ENCODE measurements at regions not wholly inside any gene's neighbourhood (a gene's known extent, or its start where the extent isn't known, plus 50 kb on each side); places are given as distances from the start of the nearest gene placed in this dataset.

DNA sequence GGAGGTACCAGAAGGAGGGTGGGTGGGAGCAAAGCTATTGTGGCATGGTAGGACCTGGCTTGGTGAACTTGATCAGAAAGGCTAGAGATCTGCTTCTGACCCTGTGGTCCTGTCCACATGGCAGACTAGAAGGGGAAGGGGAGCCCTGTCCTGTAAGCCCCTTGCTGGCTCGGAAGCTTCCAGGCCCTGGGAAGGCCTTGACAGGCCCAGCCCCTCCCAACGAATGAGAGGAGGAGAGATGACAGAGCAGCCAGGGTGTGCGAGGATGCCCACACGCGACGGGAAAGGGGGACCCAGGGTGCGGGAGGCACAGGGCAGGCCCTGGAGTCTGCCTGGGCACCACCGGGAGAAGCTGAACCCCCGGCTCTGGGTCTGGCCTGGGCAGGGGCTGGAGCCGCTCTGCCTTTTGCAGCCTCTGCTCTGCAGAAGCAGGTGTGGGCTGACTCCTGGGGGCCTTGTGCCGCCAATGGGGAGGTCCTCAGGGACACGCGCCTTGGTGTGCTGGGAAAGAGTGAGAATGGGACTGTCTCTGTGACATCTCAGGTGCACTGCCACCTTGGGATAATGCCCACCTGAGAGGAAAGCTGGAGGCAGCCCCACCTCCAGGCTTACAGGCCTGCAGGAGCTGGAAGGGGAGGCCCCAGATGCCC, 1447.5 kb downstream of the BRD1 start:
- H3K4me2 ChIP-seq (ENCODE audit: low read depth, low read length), result no peak overlapping the region
- ChIA-PET CTCF (no interaction called here), POLR2A (ENCODE audit: unreplicated experiment) (no interaction called here)
- H3K36me3 ChIP-seq (ENCODE audit: control insufficient read depth, insufficient read depth, low read length), result no peaks in the 10 kb centered on the region
- no peak overlapping the region for H4K8ac ChIP-seq (ENCODE audit: low read depth in 2 of 2, low read length in 2 of 2)
- WGBS, 2 experiments (ENCODE audit: extremely low coverage in 2 of 2, insufficient read length in 1 of 2), result 79% methylated on average over 8 of the region's 13 CpGs; no CpG with 5 or more reads in 1 of the 2 experiments
- H3K18ac ChIP-seq (ENCODE audit: low read depth, low read length), result no peak overlapping the region
- TF ChIP-seq MXI1 (IDR thresholded peaks at IDR 0.05; ENCODE audit: borderline replicate concordance, low read depth, low read length) (no peak), FOS (IDR thresholded peaks at IDR 0.05; ENCODE audit: low read depth, low read length) (no peak), RCOR1 (IDR thresholded peaks at IDR 0.05; ENCODE audit: insufficient replicate concordance, low read length) (no peak), CHD1 (IDR thresholded peaks at IDR 0.05; ENCODE audit: low read depth, low read length) (no peak), CEBPB (IDR thresholded peaks at IDR 0.05; ENCODE audit: low read depth, low read length) (no peak), RFX5 (IDR thresholded peaks at IDR 0.05; ENCODE audit: low read depth, low read length) (no peak)
- TF ChIP-seq, protein P1, sequence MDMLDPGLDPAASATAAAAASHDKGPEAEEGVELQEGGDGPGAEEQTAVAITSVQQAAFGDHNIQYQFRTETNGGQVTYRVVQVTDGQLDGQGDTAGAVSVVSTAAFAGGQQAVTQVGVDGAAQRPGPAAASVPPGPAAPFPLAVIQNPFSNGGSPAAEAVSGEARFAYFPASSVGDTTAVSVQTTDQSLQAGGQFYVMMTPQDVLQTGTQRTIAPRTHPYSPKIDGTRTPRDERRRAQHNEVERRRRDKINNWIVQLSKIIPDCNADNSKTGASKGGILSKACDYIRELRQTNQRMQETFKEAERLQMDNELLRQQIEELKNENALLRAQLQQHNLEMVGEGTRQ (IDR thresholded peaks at IDR 0.05; ENCODE audit: low read depth, low read length), result no peak
- H4K20me1 ChIP-seq (ENCODE audit: insufficient read depth, low read length), result no peaks in the 10 kb centered on the region
- H3K56ac ChIP-seq (ENCODE audit: extremely low read depth, insufficient read depth, low read length), result no peak overlapping the region
- no peak overlapping the region for H2BK5ac ChIP-seq (ENCODE audit: low read depth, low read length, poor library complexity, severe bottlenecking)
- no peak overlapping the region for H2BK120ac ChIP-seq (ENCODE audit: low read depth, low read length)
- intact Hi-C loops (cut with micrococcal nuclease), result no loop called here
- H4K5ac ChIP-seq (ENCODE audit: low read depth, low read length), result no peak overlapping the region
- no peak overlapping the region for H4K91ac ChIP-seq (ENCODE audit: insufficient read depth, low read depth, low read length)
- no peak overlapping the region for H3K9ac ChIP-seq (ENCODE audit: low read depth, low read length)
- DNase-seq (no peak), ATAC-seq (ENCODE audit: low read depth) (no peak)
- H3K4ac ChIP-seq (ENCODE audit: low read depth, low read length), result no peak overlapping the region
- no peak overlapping the region for H2BK15ac ChIP-seq (ENCODE audit: low read depth, low read length)
- peaks cover 40% of the 10 kb centered on the region for H3K9me3 ChIP-seq (ENCODE audit: control insufficient read depth, insufficient read depth, low read length)
- no peaks in the 10 kb centered on the region for H3K79me1 ChIP-seq (ENCODE audit: low read depth in 1 of 2, low read length in 2 of 2)
- no peaks in the 10 kb centered on the region for H3K27me3 ChIP-seq (ENCODE audit: control insufficient read depth, insufficient read depth, low read length)
- no peaks in the 10 kb centered on the region for H3K9me1 ChIP-seq (ENCODE audit: insufficient read depth, low read length)
- no peak overlapping the region for H3K27ac ChIP-seq (ENCODE audit: insufficient read depth, low read length)
- no TSS peak for BruUV-seq (replicated peaks)
- no peak overlapping the region for H3K14ac ChIP-seq (replicated peaks; ENCODE audit: low read depth, low read length)
- H3K4me3 ChIP-seq (ENCODE audit: insufficient read depth, low read depth, low read length), result no peak overlapping the region
- no peak overlapping the region for H3K23ac ChIP-seq (ENCODE audit: low read depth, low read length)
- H3K4me1 ChIP-seq (ENCODE audit: control insufficient read depth, insufficient read depth, low read length), result no peaks in the 10 kb centered on the region
- H2BK20ac ChIP-seq (ENCODE audit: low read depth, low read length), result no peak overlapping the region
- H2AK5ac ChIP-seq (ENCODE audit: low read depth, low read length), result no peak overlapping the region
- in situ Hi-C loops (cut with MboI; ENCODE audit: low sequenced_read_pairs), result no loop called here
- no peak overlapping the region for H2AFZ ChIP-seq (replicated peaks; ENCODE audit: low read length, poor library complexity)
- dilution Hi-C loops (cut with HindIII; ENCODE audit: low sequenced_read_pairs, unreplicated experiment), result no loop called here
- no peak overlapping the region for H2AK9ac ChIP-seq (replicated peaks; ENCODE audit: low read depth, low read length, poor library complexity)

Measured in IMR-90 (cell line).